ENCODE measurements at regions not wholly inside any gene's neighbourhood (a gene's known extent, or its start where the extent isn't known, plus 50 kb on each side); places are given as distances from the start of the nearest gene placed in this dataset.
A peak's percentile ranks its signal among the peaks of the same experiment; 100 is the strongest.

DNA sequence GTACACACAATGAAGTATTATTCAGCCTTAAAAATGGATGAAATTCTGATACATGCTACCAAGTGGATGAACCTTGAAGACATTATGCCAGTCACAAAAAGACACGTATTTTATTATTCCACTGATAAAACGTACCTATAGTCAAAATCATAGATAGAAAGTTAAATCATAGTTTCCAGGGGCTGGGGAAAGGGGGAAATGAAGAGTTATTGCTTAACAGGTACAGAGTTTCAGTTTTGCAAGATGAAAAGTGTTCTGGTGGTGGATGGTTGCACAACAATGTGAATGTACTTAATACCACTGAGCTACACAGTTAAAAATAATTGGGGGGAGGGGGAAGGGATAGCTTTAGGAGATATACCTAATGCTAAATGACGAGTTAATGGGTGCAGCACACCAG, 63.5 kb upstream of the FOXN2 start (continued):
- TF ChIP-seq, protein P1, sequence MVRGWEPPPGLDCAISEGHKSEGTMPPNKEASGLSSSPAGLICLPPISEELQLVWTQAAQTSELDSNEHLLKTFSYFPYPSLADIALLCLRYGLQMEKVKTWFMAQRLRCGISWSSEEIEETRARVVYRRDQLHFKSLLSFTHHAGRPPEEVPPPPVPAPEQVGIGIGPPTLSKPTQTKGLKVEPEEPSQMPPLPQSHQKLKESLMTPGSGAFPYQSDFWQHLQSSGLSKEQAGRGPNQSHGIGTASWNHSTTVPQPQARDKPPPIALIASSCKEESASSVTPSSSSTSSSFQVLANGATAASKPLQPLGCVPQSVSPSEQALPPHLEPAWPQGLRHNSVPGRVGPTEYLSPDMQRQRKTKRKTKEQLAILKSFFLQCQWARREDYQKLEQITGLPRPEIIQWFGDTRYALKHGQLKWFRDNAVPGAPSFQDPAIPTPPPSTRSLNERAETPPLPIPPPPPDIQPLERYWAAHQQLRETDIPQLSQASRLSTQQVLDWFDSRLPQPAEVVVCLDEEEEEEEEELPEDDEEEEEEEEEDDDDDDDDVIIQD (CRISPR knock-in tag; IDR thresholded peaks at IDR 0.05; ENCODE audit: low read depth): 0 out of 2 replicates have a peak, but pooled peaks have one; percentile 32
- TF ChIP-seq, protein P2, sequence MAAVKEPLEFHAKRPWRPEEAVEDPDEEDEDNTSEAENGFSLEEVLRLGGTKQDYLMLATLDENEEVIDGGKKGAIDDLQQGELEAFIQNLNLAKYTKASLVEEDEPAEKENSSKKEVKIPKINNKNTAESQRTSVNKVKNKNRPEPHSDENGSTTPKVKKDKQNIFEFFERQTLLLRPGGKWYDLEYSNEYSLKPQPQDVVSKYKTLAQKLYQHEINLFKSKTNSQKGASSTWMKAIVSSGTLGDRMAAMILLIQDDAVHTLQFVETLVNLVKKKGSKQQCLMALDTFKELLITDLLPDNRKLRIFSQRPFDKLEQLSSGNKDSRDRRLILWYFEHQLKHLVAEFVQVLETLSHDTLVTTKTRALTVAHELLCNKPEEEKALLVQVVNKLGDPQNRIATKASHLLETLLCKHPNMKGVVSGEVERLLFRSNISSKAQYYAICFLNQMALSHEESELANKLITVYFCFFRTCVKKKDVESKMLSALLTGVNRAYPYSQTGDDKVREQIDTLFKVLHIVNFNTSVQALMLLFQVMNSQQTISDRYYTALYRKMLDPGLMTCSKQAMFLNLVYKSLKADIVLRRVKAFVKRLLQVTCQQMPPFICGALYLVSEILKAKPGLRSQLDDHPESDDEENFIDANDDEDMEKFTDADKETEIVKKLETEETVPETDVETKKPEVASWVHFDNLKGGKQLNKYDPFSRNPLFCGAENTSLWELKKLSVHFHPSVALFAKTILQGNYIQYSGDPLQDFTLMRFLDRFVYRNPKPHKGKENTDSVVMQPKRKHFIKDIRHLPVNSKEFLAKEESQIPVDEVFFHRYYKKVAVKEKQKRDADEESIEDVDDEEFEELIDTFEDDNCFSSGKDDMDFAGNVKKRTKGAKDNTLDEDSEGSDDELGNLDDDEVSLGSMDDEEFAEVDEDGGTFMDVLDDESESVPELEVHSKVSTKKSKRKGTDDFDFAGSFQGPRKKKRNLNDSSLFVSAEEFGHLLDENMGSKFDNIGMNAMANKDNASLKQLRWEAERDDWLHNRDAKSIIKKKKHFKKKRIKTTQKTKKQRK (IDR thresholded peaks at IDR 0.05; ENCODE audit: low read length): no peak
- TF ChIP-seq, protein P3, sequence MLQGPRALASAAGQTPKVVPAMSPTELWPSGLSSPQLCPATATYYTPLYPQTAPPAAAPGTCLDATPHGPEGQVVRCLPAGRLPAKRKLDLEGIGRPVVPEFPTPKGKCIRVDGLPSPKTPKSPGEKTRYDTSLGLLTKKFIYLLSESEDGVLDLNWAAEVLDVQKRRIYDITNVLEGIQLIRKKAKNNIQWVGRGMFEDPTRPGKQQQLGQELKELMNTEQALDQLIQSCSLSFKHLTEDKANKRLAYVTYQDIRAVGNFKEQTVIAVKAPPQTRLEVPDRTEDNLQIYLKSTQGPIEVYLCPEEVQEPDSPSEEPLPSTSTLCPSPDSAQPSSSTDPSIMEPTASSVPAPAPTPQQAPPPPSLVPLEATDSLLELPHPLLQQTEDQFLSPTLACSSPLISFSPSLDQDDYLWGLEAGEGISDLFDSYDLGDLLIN (CRISPR knock-in tag; IDR thresholded peaks at IDR 0.05; ENCODE audit: borderline replicate concordance): no peak
- TF ChIP-seq NR2F1 (CRISPR knock-in tag; IDR thresholded peaks at IDR 0.05) (no peak), GABPA (IDR thresholded peaks at IDR 0.05; ENCODE audit: low read depth, low read length) (no peak), GABPA (CRISPR knock-in tag; IDR thresholded peaks at IDR 0.05; ENCODE audit: low read depth) (no peak), ZKSCAN8 (CRISPR knock-in tag; IDR thresholded peaks at IDR 0.05; ENCODE audit: borderline replicate concordance) (0 out of 2 replicates have a peak, but pooled peaks have one; percentile 15), FOXK1 (CRISPR knock-in tag; IDR thresholded peaks at IDR 0.05; ENCODE audit: borderline replicate concordance, low read depth) (no peak), ZNF367 (CRISPR knock-in tag; IDR thresholded peaks at IDR 0.05; ENCODE audit: borderline replicate concordance) (no peak), ZNF331 (CRISPR knock-in tag; IDR thresholded peaks at IDR 0.05) (0 out of 2 replicates have a peak, but pooled peaks have one; percentile 37), SMC3 (IDR thresholded peaks at IDR 0.05; ENCODE audit: low read length) (peak; percentile 38; the same call in 1 of the 2 replicates), ZNF12 (CRISPR knock-in tag; IDR thresholded peaks at IDR 0.05) (peak; percentile 19; the same call in 1 of the 2 replicates), ZNF543 (CRISPR knock-in tag; IDR thresholded peaks at IDR 0.05) (no peak), NCOA1 (CRISPR knock-in tag; IDR thresholded peaks at IDR 0.05) (peak; percentile 1; the same call in 1 of the 2 replicates), BHLHE40 (IDR thresholded peaks at IDR 0.05; ENCODE audit: low read length) (no peak), SOX6 (IDR thresholded peaks at IDR 0.05) (no peak), SOX6 (CRISPR knock-in tag; IDR thresholded peaks at IDR 0.05) (peak; percentile 52; the same call in 1 of the 2 replicates), SCMH1 (CRISPR knock-in tag; IDR thresholded peaks at IDR 0.05; ENCODE audit: borderline replicate concordance) (no peak)
- TF ChIP-seq, protein P4, sequence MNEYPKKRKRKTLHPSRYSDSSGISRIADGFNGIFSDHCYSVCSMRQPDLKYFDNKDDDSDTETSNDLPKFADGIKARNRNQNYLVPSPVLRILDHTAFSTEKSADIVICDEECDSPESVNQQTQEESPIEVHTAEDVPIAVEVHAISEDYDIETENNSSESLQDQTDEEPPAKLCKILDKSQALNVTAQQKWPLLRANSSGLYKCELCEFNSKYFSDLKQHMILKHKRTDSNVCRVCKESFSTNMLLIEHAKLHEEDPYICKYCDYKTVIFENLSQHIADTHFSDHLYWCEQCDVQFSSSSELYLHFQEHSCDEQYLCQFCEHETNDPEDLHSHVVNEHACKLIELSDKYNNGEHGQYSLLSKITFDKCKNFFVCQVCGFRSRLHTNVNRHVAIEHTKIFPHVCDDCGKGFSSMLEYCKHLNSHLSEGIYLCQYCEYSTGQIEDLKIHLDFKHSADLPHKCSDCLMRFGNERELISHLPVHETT (CRISPR knock-in tag; conservative IDR thresholded peaks at IDR 0.05): 0 out of 2 replicates have a peak, but pooled peaks have one; percentile 27
- TF ChIP-seq, protein P5, sequence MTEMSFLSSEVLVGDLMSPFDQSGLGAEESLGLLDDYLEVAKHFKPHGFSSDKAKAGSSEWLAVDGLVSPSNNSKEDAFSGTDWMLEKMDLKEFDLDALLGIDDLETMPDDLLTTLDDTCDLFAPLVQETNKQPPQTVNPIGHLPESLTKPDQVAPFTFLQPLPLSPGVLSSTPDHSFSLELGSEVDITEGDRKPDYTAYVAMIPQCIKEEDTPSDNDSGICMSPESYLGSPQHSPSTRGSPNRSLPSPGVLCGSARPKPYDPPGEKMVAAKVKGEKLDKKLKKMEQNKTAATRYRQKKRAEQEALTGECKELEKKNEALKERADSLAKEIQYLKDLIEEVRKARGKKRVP (CRISPR knock-in tag; IDR thresholded peaks at IDR 0.05): 0 out of 4 replicates have a peak, but pooled peaks of 1 of the 2 experiments have one; percentile 35
